Liver (tissue), 3 donors: ENCODE measurements at regions not wholly inside any gene's neighbourhood (a gene's known extent, or its start where the extent isn't known, plus 50 kb on each side); places are given as distances from the start of the nearest gene placed in this dataset.

Source experiments
- CTCF ChIP-seq: fragments of 150-350 bp; IDR thresholded peaks from 2 replicates; pipeline ENCODE4 v1.5.1; 2017; ENCODE audit warnings: improper control_type of control experiment, low read depth, low read length; ENCODE audit not compliant: missing input control
- RAD21 ChIP-seq, 2 donors: IDR thresholded peaks; 2 replicates each; pipeline ENCODE4 v1.6.1; 2016; ENCODE audit warnings: antibody characterized with exemption in 2 of 2, mild to moderate bottlenecking in 2 of 2
- REST ChIP-seq: IDR thresholded peaks from 2 replicates; pipeline ENCODE4 v1.6.1; 2016; ENCODE audit warnings: antibody characterized with exemption, mild to moderate bottlenecking
- TAF1 ChIP-seq: conservative IDR thresholded peaks from 2 replicates; pipeline ENCODE4 v1.6.1; 2016; ENCODE audit warnings: antibody characterized with exemption, mild to moderate bottlenecking
- ZBTB33 ChIP-seq: IDR thresholded peaks from 2 replicates; pipeline ENCODE4 v1.6.1; 2016; ENCODE audit warnings: antibody characterized with exemption
- donor health status: healthy.
- donor health status: healthy.

- TF ChIP-seq REST = no peak
- no peak for TF ChIP-seq CTCF
- TF ChIP-seq TAF1 = no peak
- no peak for TF ChIP-seq ZBTB33
- no peak for TF ChIP-seq RAD21 (IDR thresholded peaks at IDR 0.05)
Measured at GRCh38 chr5:13574574-13574973, 369.9 kb downstream of the DNAH5 start.
